Prostate gland (tissue), 2 donors: ENCODE measurements at regions not wholly inside any gene's neighbourhood (a gene's known extent, or its start where the extent isn't known, plus 50 kb on each side); places are given as distances from the start of the nearest gene placed in this dataset.

ENCODE experiments used
- POLR2A ChIP-seq: fragments of 450-650 bp; IDR thresholded peaks from one replicate; pipeline ENCODE4 v1.6.1; 2016; ENCODE audit warnings: antibody characterized with exemption, mild to moderate bottlenecking
- POLR2AphosphoS5 ChIP-seq: sonication (generic); formaldehyde crosslinking; IDR thresholded peaks from one replicate; pipeline ENCODE4 v1.6.1; 2017; ENCODE audit warnings: antibody characterized with exemption
- TF ChIP-seq, protein P1 (sequence below), 4 experiments: fragments of 200-600 bp in 2 of 4; fragments of 450-650 bp in 2 of 4; sonication (generic) in 2 of 4; IDR thresholded peaks; 1 replicate in 3 of 4; 2 replicates in 1 of 4; pipeline ENCODE4 v1.5.1; 2016 to 2019; ENCODE audit warnings: antibody characterized with exemption in 4 of 4, mild to moderate bottlenecking in 2 of 4, moderate library complexity in 2 of 4

DNA sequence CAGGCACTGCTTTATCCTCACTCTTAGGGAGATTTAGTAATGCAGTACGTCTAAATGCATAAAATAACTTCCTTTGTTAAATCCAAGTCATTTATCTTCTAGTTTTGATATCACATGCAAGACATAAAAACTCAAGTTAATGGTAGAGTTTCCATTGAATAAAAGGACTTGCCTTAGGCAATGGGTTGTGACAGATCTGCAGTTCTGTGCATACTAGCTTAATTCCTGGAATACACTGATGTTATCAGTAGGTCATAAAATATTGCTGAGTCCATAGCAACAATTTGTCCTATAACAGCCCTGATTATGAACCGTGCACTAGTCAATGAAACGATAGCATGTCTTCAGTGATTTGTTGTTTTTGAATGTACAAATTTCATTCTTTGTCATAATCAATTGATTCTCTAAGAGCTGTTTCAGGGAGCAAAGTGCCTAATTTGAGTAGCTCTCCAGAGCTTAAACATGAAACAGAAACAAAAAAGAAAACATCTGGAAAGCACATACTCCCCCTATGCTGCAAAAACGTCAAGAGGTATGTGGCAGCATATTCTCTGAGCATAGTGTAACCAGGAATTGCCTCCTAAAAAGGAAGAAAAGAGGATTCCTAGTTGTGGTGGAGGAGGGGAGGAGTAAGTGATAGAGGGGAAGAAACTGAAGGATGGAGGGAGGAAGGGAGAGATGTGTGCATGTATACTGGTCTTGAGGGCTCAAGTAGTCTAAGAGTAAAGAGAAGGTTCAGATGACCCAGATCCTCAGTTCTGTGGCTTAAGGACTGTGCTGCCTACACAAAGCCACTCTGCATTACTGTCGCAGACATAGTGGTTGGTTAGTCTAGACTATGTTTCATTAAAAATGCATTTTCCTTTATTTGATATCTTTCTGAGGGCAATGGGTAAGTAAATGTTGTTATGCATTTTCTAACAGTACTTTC lies 589.2 kb downstream of the PRR16 start:
- TF ChIP-seq POLR2A = no peak
- TF ChIP-seq, protein P1, sequence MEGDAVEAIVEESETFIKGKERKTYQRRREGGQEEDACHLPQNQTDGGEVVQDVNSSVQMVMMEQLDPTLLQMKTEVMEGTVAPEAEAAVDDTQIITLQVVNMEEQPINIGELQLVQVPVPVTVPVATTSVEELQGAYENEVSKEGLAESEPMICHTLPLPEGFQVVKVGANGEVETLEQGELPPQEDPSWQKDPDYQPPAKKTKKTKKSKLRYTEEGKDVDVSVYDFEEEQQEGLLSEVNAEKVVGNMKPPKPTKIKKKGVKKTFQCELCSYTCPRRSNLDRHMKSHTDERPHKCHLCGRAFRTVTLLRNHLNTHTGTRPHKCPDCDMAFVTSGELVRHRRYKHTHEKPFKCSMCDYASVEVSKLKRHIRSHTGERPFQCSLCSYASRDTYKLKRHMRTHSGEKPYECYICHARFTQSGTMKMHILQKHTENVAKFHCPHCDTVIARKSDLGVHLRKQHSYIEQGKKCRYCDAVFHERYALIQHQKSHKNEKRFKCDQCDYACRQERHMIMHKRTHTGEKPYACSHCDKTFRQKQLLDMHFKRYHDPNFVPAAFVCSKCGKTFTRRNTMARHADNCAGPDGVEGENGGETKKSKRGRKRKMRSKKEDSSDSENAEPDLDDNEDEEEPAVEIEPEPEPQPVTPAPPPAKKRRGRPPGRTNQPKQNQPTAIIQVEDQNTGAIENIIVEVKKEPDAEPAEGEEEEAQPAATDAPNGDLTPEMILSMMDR (IDR thresholded peaks at IDR 0.05) = no peak
- no peak for TF ChIP-seq POLR2AphosphoS5
